Omental fat pad (tissue), 3 donors: ENCODE measurements at regions not wholly inside any gene's neighbourhood (a gene's known extent, or its start where the extent isn't known, plus 50 kb on each side); places are given as distances from the start of the nearest gene placed in this dataset.

Experiments
- ATAC-seq: fragments of 150-250 bp; one replicate; pipeline ENCODE4 v1.9.1; 2016; ENCODE audit warnings: mild to moderate bottlenecking, moderate library complexity; ENCODE audit not compliant: low FRiP score
- DNase-seq: peaks from one replicate; pipeline ENCODE4 v3.0.0-alpha.2; 2019; ENCODE audit warnings: low spot score
- TF ChIP-seq, protein P1 (sequence below), 3 donors: fragments of 450-650 bp; IDR thresholded peaks; one replicate each; pipeline ENCODE4 v1.5.1; 2016 to 2017; ENCODE audit warnings: antibody characterized with exemption in 3 of 3, mild to moderate bottlenecking in 3 of 3, moderate library complexity in 2 of 3

DNA sequence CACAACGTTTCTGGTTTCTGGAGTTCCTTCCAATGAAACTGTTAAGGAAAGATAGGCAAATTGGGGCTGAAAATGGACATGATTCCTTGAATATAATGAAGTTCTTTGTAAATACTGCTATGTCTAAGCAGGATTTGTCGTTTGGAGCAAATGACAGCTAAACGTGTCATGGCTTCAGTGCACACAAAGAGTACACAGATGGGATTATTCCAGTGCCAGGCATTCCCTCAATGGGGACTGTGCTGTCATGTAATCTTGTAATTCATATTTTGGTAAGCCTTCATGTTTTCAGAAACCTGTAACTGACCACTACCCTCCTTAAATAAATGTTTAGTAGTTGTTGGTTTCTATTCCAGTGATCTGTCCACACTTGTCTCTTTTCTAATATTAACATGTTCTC is 404.7 kb upstream of the CDH7 start:
- no peak for DNase-seq
- ATAC-seq = no peak
- TF ChIP-seq, protein P1, sequence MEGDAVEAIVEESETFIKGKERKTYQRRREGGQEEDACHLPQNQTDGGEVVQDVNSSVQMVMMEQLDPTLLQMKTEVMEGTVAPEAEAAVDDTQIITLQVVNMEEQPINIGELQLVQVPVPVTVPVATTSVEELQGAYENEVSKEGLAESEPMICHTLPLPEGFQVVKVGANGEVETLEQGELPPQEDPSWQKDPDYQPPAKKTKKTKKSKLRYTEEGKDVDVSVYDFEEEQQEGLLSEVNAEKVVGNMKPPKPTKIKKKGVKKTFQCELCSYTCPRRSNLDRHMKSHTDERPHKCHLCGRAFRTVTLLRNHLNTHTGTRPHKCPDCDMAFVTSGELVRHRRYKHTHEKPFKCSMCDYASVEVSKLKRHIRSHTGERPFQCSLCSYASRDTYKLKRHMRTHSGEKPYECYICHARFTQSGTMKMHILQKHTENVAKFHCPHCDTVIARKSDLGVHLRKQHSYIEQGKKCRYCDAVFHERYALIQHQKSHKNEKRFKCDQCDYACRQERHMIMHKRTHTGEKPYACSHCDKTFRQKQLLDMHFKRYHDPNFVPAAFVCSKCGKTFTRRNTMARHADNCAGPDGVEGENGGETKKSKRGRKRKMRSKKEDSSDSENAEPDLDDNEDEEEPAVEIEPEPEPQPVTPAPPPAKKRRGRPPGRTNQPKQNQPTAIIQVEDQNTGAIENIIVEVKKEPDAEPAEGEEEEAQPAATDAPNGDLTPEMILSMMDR (IDR thresholded peaks at IDR 0.05) = no peak

DNA sequence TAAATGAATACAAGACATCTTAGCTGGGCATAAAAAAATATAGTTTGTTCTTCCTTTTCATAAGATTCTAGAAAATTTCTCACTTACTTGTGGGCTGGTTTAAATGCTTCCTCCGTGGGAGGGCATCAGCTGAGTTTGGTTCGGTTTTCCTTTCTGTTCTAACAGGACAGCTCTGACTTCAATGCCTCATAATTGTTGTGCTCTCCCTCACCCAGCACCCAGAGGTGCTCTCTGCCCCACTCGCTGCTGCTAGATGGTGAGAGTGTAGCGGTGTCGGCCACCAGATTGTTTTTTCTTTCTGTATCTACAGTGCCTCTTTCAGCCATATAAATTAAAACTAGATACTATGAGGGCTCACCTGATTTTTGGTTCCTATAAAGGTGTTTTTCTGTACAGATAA is 407.2 kb upstream of the CDH7 start:
- DNase-seq (no peak), ATAC-seq (no peak)
- TF ChIP-seq, protein P1 (IDR thresholded peaks at IDR 0.05) = no peak

DNA sequence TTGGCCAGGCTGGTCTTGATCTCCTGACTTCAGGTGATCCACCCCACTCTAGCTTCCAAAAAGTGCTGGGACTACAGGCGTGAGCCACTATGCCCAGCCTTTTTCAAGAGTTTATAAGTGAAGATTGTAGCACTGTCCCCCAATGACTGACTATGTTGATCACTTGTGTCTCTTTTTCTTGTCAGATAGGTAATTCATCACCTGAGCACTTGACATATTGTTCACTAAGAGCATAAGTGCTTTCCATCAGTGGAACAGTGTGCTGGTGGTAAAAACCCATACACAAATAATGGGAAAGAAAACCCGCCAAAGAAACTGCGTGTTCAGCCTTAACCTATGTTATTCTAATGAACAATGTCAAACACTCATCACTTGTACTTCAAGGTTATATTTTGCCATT is 414.4 kb upstream of the CDH7 start:
- TF ChIP-seq, protein P1 (IDR thresholded peaks at IDR 0.05) = no peak
- ATAC-seq (no peak), DNase-seq (no peak)

DNA sequence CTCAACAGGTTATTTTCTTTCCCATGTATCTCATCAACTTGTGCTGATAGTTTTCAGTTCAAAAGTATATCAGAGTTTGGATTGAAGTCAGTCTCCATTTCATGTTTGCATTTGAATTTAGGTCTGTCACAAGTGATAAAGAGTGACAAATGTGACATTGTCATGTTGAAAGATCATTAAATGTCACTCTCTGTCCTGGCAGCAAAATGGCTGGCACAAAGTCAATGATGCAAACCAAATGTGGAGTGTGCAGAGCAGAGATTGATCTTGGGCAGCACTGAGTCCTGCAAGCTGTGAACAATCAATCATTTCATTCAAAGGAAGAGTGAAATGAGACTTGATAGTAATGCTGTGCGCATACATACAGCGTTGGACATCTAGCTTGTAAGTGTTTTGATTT is 421.8 kb upstream of the CDH7 start:
- TF ChIP-seq, protein P1 (IDR thresholded peaks at IDR 0.05) = no peak
- no peak for DNase-seq

GRCh38 chr18:65326805-65327204 is 424.0 kb upstream of the CDH7 start:
- TF ChIP-seq, protein P1 (IDR thresholded peaks at IDR 0.05) = no peak
- ATAC-seq (no peak), DNase-seq (no peak)

More for the DNA sequence above, 421.8 kb upstream of the CDH7 start:
- ATAC-seq = no peak

DNA sequence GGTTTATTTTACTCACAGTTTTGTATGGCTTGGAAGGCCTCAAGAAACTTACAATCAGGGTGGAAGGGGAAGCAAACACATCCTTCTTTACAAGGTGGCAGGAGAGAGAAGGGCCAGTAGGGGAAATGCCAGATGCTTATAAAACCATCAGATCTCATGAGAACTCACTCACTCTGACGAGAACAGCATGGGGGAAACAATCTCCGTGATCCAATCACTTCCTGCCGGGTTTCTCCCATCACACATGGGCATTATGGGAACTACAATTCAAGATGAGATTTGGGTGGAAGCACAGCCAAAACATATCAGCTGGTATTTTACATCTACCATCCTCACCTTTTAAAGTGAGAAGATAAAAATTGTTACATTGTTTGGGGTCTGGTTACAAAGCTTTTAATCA is 427.9 kb upstream of the CDH7 start:
- DNase-seq (no peak), ATAC-seq (no peak)
- TF ChIP-seq, protein P1 (IDR thresholded peaks at IDR 0.05) = no peak

GRCh38 chr18:65298422-65298821 is 452.4 kb upstream of the CDH7 start:
- ATAC-seq (no peak), DNase-seq (no peak)

More at GRCh38 chr18:65298422-65298821, 452.4 kb upstream of the CDH7 start:
- TF ChIP-seq, protein P1 (IDR thresholded peaks at IDR 0.05) = no peak
